ENCODE measurements at regions not wholly inside any gene's neighbourhood (a gene's known extent, or its start where the extent isn't known, plus 50 kb on each side); places are given as distances from the start of the nearest gene placed in this dataset.

DNA sequence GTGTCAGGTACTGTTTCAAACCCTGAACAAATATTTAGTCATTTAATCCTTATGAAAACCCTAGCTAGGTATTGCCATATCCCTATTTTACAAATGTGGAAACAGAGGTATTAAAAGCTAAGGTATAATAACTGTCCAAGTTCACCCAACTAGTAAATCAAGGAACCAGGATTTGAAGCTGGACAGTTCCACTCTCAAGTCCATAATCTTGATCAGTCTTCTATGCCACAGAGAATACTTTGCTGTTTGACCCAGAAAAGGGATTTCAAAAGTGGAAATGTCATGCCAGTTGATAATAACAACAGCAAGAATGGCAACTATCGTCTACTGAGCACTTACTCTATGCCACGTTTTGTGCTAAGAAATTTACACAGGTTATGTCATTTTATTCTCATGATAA, 90.4 kb upstream of the KIT start:
- no peak overlapping the region for H3K4me3 ChIP-seq
- WGBS (ENCODE audit: insufficient coverage, insufficient replicate concordance, low lambda C conversion rate, missing lambda C conversion rate) = 15% methylated on average over 2 of the region's 2 CpGs
- CTCF ChIA-PET = no interaction called here
- DNase-seq (ENCODE audit: low read depth, low spot score) (no peak), ATAC-seq (no peak), FAIRE-seq (no peak)
- H3K79me2 ChIP-seq (ENCODE audit: control insufficient read depth, insufficient read depth, low read length) = no peaks in the 10 kb centered on the region
- H3K27me3 ChIP-seq (replicated peaks in 1 of 2; ENCODE audit: control insufficient read depth in 2 of 2, insufficient read depth in 2 of 2, low read length in 1 of 2) = peaks cover 0 to 5% of the 10 kb centered on the region in 2 experiments; a peak in 2 of 4 replicates
- no TSS peak for BruUV-seq (replicated peaks)
- intact Hi-C loops (cut with micrococcal nuclease; ENCODE audit: unreplicated experiment) (no loop called here), in situ Hi-C loops (cut with MboI) (no loop called here)
- no peak overlapping the region for H3K27ac ChIP-seq (ENCODE audit: control insufficient read depth, insufficient read depth)
- RAD21 ChIA-PET (ENCODE audit: unreplicated experiment) = no interaction called here
- no peak overlapping the region for H3K9ac ChIP-seq (ENCODE audit: control insufficient read depth, insufficient read depth, low read length)
- POLR2A ChIA-PET = no interaction called here
- H4K20me1 ChIP-seq (ENCODE audit: control insufficient read depth, insufficient read depth) = no peaks in the 10 kb centered on the region
- H3K4me1 ChIP-seq (ENCODE audit: control insufficient read depth, insufficient read depth, low read length) = no peaks in the 10 kb centered on the region
- H3K4me2 ChIP-seq (ENCODE audit: control insufficient read depth, insufficient read depth) = no peak overlapping the region
- TF ChIP-seq, protein P1, sequence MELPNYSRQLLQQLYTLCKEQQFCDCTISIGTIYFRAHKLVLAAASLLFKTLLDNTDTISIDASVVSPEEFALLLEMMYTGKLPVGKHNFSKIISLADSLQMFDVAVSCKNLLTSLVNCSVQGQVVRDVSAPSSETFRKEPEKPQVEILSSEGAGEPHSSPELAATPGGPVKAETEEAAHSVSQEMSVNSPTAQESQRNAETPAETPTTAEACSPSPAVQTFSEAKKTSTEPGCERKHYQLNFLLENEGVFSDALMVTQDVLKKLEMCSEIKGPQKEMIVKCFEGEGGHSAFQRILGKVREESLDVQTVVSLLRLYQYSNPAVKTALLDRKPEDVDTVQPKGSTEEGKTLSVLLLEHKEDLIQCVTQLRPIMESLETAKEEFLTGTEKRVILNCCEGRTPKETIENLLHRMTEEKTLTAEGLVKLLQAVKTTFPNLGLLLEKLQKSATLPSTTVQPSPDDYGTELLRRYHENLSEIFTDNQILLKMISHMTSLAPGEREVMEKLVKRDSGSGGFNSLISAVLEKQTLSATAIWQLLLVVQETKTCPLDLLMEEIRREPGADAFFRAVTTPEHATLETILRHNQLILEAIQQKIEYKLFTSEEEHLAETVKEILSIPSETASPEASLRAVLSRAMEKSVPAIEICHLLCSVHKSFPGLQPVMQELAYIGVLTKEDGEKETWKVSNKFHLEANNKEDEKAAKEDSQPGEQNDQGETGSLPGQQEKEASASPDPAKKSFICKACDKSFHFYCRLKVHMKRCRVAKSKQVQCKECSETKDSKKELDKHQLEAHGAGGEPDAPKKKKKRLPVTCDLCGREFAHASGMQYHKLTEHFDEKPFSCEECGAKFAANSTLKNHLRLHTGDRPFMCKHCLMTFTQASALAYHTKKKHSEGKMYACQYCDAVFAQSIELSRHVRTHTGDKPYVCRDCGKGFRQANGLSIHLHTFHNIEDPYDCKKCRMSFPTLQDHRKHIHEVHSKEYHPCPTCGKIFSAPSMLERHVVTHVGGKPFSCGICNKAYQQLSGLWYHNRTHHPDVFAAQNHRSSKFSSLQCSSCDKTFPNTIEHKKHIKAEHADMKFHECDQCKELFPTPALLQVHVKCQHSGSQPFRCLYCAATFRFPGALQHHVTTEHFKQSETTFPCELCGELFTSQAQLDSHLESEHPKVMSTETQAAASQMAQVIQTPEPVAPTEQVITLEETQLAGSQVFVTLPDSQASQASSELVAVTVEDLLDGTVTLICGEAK (IDR thresholded peaks at IDR 0.05; ENCODE audit: borderline replicate concordance) = no peak
- no peak for TF ChIP-seq SMARCA5 (IDR thresholded peaks at IDR 0.05)
- no peak for TF ChIP-seq FOS (IDR thresholded peaks at IDR 0.05; ENCODE audit: borderline replicate concordance, extremely low read depth, insufficient read length)
- TF ChIP-seq NFYA (IDR thresholded peaks at IDR 0.05; ENCODE audit: borderline replicate concordance, low read depth, low read length) = no peak
- TF ChIP-seq, protein P2, sequence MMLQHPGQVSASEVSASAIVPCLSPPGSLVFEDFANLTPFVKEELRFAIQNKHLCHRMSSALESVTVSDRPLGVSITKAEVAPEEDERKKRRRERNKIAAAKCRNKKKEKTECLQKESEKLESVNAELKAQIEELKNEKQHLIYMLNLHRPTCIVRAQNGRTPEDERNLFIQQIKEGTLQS (IDR thresholded peaks at IDR 0.05; ENCODE audit: borderline replicate concordance, extremely low read depth, low read depth, low read length) = no peak
- TF ChIP-seq, protein P3, sequence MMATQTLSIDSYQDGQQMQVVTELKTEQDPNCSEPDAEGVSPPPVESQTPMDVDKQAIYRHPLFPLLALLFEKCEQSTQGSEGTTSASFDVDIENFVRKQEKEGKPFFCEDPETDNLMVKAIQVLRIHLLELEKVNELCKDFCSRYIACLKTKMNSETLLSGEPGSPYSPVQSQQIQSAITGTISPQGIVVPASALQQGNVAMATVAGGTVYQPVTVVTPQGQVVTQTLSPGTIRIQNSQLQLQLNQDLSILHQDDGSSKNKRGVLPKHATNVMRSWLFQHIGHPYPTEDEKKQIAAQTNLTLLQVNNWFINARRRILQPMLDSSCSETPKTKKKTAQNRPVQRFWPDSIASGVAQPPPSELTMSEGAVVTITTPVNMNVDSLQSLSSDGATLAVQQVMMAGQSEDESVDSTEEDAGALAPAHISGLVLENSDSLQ (IDR thresholded peaks at IDR 0.05) = no peak
- no peak for TF ChIP-seq ATF7 (IDR thresholded peaks at IDR 0.05; ENCODE audit: low read depth)
- TF ChIP-seq ETV6 (conservative IDR thresholded peaks at IDR 0.05 in 1 of 2, IDR thresholded peaks at IDR 0.05 in 1 of 2; ENCODE audit: borderline replicate concordance in 1 of 2, low read depth in 1 of 2) = no peak
- TF ChIP-seq SREBF2 (IDR thresholded peaks at IDR 0.05; ENCODE audit: low read length) = no peak
- no peak for TF ChIP-seq HDAC6 (IDR thresholded peaks at IDR 0.05; ENCODE audit: unreplicated experiment)
- no peak for TF ChIP-seq BCL11A (IDR thresholded peaks at IDR 0.05; ENCODE audit: low read depth, low read length)
- no peak for TF ChIP-seq ZBED1 (IDR thresholded peaks at IDR 0.05; ENCODE audit: borderline replicate concordance)
- H3K9me3 ChIP-seq (replicated peaks; ENCODE audit: control insufficient read depth, insufficient read depth, low read length) = no peaks in the 10 kb centered on the region
- H3K36me3 ChIP-seq (ENCODE audit: control insufficient read depth in 2 of 2, insufficient read depth in 2 of 2, low read length in 1 of 2) = no peaks in the 10 kb centered on the region
- SMC1A ChIA-PET (ENCODE audit: uncharacterized antibody, unreplicated experiment) = interaction anchor here (0.9 kb wide), 1 partner anchor 11 kb away, joined by 3 read pairs; no protein-coding TSS in a partner anchor
- no peak overlapping the region for H2AFZ ChIP-seq (ENCODE audit: control insufficient read depth, low read depth, low read length)

Data from GM12878 (cell line).